GM21619 (cell line): ENCODE measurements at regions not wholly inside any gene's neighbourhood (a gene's known extent, or its start where the extent isn't known, plus 50 kb on each side); places are given as distances from the start of the nearest gene placed in this dataset.

Experiments
- ATAC-seq: cut with Tn5 transposase; IDR thresholded peaks from one replicate; pipeline ENCODE4 v1.9.1; 2021; ENCODE audit not compliant: unreplicated experiment

DNA sequence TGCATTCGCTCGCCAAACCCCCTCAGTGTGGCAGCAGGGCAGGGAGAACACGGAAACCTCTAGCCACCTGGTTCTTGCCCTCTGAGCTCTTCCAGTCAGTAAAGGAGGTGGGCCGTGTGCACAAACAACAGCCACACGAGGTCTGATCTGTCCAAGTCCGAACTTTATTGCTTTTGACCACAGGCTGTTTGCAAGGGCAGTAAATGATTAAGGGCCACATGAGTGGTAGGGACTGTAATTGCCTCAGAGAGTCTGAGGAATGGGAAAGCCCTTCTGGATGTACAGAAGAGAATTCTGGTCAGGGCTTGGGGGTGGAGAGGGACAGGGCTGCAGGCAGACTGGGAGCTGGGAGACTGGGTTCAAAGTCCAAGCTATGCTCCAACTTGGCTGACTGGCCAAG, 75.7 kb upstream of the LHX1 start:
- ATAC-seq = no peak

DNA sequence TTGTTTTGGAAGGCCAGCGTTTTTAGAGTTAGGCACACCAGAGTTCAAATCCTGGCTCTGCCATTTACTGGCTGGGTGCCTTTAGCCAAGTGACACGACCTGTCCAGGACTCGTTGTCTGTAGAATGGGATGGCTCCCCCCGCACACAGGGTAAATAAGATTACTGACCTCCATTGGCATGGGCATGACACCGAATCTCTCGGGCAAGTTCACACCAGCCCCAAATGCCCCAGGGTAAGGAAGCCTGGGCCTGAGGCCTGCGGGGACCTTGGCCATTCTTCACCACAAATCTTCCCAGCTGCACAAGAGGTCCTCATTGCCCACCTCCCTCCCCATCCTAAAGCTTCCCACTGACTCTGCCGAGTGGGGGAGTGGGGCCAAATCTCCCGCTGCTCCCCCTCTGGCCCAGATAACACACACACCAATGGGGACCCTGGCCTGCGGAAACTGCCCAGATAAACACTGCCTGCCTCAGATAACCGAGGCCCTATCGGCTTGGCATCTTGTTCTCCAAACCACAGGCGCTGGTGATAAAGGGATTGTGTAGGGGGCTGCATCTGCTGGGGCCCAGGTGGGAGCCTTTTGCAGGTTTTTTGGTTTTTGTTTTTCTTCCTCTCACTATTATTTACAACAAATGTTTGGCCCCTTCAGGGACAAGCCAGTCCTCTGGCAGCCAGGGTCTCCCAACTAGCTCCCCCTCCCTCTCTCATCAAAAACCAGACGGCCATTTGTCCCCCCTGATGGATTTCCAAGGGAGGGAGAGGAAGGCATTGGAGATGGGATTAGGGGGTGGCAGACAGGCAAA, 75.0 kb upstream of the LHX1 start:
- no peak for ATAC-seq

DNA sequence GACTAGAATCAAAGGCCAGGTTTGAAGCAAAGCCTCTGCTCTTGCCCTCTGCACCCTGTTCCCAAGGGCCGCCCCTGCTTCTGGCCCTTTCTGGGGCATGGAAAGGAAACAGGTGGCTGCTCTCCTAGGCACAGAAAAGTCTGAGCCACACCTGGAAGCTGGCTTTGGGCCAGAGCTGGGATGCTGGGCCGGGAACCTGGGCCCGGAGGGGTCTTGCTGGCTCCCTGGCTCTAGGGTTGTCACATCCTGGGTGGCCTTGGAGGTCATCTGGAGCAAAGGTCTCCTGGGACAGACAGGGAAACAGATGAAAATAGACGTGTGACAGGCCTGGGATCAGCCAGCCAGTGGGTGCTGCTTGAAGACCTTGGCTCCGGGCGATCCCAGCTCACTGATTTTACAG, 74.1 kb upstream of the LHX1 start:
- no peak for ATAC-seq

DNA sequence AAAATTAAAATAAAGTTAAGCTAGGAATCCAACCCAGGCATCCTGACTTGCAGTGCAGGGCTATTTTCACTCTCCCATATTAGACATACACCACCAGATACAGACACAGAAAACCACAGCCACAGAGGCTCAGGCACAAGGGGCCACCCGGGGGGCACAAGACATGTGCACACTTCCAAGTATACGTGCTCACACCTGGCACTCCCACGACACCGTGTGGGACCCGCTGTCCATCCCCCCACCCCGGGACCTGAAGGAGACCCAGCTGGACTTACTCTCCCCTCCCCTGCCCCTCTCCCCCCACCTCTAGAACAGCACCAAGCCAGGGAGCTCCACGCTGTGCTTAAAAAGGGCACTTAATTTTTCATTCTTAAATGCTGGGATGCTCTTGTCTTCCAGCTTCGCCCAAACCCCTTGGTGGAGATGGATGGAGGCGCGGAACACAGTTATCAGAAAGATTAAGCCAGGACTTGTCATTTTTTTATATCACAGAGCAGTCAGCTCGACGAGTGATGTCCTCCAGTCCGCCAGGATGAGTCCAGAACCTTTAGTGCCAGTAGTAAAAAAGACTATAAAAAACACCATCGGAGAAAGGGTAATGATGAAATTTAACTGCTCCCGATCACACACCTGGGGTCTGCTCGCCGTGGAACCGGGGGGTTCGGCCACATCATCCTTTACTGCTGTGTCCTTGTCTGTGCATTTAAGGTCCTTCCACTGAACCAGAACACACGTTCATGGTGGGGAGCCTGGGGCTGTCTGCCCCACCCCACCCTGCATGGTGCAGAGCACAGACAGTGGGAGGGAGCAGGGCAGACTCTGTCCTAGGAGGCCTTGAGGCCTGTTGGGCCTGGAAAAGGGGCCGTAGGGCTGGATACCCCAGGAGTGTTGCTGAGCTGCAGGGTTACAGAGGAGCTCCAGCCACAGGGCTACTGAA, 73.3 kb upstream of the LHX1 start:
- no peak for ATAC-seq

DNA sequence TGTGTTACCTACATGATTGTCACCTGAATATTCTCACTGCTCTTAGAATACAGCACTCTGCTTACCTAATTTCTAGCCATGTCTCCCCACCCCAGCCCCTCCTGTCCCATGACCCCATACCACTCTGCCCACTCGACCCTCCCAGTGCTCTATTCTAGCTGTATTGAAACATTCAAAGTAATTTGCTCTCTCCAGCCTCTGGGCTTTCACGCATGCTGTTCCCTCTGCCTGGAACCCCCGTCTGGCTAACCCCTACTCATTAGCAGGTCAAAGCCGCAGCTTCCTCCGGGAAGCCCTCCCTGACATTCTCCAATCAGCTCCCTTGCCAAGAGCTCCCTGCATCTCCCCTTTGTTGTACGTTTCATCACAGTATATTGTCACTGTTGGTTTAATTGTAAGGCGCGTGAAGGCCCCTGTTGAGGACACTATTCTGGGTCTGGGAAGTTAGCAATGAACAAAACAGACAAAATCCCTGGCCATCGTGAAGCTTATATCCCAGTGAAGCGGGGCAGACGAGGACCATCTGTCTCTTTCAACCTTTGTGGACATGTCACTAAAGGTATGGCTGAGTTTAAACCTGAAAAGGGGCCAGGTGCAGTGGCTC, 72.3 kb upstream of the LHX1 start:
- no peak for ATAC-seq

DNA sequence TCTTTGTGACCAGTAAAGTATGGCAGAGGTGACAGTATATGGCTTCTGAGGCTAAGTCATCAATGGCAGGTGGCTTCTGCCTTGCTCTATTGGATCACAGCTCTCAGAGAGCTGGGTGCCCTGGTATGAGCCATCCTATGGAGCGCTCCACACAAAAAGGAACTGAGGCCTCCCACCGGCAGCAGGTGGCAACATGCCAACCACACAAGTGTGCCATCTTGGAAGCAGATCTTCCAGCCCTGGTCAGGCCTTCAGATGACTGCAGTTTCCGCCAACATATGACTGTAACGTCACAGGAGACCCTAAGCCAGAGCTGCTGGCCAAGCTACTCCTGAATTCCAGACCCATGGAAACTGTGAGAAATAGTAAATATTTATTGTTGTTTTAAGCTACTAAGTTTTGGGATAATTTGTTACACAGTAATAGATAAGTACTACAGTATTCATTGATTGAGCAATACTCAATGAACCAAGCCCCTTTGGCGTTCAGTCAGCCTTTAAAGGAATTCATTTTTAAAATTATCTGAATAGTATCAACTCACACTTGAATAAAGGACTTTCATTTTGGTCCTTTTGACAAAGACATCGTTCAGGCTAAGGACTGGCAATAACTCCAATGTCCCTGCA, 69.4 kb upstream of the LHX1 start:
- ATAC-seq = no peak

DNA sequence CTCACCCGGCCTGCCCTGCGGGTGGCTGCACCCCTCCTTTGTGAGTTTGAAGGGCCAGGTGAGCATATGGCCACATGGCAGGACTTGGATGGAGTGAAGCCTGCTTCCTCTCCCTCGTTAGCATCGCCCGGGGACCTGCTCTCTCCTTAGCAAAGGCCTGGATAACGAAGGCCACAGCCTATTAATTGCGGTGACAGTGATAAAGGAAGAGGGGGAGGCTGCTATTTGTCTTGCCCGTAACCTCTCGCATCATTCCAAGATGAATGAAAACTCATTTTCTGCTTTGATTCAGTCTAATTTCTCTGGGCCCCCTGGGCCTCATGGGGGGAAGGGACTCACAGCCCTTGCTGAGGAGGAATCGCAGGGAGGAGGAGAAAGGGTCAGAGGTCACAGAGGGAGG, 68.5 kb upstream of the LHX1 start:
- ATAC-seq = no peak

DNA sequence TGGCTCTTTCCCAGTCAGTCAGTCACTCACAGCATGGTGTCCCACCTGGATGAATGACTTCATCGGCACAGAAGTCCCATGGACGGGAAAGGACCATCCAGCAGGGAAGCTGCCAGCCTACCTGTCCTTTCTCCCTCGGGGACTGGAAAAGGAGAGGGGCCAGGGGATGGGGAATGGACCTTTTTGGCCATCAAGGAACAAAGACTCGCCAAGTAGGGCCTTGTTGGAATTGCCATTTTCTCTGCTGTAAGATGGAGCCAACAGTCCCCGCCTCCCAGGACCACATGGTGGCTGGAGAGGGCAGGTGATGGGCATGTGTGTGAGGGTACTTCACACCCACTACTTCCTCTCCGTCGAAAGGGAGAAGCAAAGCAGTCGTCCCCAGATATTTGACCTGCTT, 67.8 kb upstream of the LHX1 start:
- no peak for ATAC-seq

DNA sequence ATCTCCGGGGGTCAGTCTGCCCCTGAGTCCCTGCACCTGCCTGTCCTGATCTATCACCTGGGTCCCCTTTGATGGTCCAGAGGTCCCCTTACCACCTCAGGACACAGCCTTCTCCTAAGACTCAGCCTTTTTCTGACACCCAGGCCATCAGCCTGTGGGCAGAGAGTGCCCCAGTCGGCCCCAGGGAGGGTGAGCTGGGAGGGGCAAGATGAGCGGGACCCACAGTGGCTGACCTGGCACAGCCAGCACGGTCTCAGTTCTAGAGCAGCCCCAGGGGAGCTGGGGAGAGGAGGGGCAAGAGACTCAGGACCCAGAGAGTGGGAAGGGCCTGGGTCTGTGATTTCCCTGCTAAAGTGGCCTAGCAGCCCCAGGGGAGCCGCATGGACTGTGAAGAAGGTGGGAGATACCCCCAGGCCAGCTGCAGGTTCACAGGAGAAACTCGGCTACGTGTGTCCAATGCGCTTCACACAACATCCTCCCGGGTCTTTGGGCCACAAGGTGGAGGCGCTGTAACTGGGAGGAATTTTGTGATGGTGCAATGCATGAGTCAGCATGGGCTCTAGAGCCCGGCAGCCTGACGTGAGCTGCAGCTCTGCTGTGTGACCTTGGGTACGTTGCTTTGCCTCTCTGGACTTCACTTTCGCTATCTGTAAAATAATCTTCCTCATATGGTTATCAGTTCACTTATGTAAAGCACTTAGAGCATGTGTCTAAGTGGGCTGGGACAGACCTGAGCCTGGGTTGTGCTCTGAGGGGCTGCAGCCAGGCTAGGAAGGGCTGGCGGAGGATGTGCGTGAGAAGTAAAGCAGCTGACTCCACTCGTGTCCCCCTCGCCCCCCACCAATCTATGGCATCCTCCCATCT, 67.2 kb upstream of the LHX1 start:
- no peak for ATAC-seq

DNA sequence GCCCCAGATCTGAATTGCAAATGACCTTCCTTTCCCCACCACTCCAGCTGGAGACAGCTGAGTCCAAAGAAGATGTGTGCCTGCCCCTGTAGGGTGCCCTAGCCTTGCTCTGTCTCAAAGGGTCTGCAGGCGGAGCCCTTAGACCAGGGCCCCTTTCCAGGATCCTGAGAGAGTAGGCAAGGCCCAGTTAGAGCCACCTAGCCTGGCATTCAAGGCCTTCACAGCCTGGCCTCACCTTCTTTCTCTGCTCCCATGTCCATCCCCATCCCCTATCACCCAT, 66.6 kb upstream of the LHX1 start:
- ATAC-seq = no peak

DNA sequence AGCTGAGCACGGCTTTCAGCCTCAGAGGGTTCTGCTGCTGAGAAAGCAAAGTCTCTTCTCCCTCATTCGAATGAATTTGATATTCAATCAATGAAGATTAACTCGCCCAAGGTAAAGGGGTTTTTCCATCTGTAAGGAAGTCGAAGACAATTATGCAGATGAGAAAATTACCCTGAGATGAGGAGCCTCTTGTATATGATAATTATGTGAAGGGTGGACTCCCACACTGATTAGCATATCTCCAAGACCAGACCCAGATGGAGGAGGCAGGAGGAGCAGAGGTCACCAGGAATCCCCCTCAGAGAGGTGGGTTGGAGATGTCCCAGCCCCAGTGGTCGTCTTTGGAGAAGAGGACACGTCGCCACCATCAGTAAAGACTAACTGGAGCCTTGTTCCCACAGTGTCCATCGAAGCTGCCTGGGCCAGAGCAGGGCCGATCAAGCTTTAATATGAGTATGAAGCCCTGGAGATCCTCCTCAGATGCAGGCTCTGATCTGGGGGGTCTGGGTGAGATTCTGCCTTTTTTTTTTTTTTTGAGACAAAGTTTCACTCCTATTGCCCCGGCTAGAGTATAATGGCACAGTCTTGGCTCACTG, 61.5 kb upstream of the LHX1 start:
- ATAC-seq = no peak

DNA sequence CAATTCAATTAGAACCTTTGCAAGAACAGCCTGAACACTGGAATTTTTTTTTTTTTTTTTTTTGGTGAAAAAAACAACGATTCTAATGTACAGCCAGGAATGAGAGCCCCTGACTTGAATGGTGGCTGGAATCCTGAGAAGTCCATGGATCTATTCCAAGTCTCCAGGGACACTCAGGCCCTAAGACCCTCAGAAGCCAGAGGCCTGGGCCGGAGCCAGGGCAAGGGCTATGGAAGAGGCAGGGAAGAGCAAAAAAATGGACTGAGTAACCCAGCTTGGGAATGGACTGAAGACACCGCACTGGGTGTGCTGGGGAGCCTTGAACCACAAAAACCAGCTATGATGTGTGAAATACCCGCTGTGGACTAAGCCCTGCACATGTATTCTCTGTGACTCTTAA, 60.3 kb upstream of the LHX1 start:
- ATAC-seq = no peak

DNA sequence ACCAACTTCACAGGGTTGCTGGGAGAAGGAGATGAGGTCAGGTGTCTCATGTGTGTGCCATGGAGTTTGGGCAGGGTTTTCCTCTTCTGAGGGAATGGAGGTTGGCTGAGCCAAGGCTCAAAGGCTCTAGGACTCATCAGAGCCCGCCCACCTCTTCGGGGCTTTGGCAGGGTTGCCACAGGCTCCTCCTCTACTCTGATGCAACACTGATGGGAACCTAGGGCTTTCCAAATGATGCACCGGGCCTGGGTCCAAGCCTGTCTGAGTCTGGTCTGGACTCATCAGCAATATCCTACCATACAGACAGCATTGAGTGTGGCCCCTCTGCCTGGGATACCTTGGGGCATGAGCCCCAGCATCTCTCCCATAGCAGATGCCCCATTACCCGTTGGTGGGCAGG, 59.5 kb upstream of the LHX1 start:
- ATAC-seq = no peak

DNA sequence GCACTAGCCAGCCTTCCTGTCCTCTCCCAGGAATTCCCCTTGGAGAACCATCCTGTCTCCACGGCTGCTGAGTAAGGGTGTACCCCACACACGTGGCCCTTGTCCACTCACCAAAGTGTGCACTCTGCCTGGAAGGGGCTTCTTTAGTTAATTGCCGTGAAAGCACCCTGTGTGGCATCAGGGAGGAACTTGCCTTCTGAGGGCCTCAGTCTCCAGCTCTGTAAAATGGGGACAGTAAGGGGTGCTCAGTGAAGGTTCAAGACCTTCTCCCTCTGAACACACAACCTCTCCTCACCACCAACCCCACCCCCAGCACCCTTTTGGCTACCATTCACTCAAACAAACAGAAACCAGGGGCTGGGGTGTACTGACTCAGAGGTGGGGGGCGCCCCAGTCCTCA, 59.1 kb upstream of the LHX1 start:
- no peak for ATAC-seq

DNA sequence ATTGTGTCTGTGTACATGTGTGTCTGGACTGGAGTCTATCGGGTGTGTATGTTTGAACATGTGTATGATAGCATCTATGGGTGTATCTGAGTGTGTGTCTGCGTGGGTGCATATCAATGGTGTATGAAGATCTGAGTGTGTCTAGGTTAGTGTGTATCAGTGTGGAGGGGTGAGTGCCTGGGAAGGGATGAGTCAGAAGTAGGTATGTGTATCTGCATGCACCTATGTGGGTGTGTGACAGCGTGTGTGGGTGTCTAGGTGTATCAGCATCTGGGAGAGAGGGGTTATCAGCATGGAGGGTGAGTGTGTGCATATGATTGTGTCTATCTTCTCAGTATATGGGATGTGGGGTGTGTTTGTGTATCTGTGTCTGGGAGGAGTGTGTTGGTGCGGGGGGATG, 58.2 kb upstream of the LHX1 start:
- no peak for ATAC-seq

DNA sequence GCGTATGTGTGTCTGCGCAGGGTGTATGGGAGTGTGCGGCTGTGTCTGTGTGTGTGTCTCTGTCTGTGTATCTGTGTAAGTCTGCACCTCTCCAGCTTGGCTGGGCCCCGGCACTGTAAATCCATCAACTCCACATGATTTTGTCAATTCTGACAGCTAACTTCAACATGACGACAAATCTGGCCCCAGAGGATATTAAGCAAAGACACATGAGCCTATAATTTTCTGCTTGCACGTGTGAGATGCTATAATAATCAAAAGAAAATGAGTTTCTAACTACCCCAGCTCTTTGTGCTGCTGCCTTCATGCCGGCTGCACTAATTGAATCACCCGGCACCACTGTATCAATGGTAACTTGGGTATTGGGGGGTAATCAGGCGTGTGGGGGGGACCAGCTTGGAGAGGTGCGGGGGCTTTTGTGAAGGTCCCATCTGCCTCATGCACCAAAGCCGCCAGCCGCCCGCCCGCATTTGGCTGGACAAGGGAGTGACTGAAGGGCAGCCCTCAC, 57.6 kb upstream of the LHX1 start:
- ATAC-seq = no peak

DNA sequence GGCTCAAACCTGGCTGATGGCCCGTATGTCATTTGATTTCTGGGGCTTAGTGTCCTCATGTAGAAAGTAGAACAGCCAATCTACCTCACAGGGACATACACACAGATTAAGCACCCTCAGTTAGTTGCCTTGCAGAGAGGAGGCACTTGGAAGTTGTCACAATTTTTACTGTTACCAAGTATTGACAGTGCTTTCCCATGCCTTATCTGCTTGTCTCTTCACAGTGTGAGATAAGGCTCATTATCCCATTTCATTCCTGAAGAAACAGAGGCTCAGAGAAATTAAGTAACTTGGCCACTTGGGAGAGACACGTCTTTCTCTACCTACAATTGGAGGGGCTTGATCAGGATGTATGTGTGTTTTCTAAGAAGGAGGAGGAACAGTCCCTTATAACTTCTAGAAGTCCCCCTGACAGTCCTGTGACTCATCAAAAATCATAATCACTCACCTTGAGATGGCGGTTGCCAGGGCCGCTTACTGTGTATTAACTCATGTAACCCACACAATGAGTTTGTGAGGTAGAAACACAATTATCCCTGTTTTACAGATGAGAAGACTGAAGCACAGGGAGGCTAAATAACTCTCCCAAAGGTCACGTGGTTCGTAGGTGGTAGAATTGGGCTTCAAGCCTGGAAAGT, 56.9 kb upstream of the LHX1 start:
- ATAC-seq = no peak

DNA sequence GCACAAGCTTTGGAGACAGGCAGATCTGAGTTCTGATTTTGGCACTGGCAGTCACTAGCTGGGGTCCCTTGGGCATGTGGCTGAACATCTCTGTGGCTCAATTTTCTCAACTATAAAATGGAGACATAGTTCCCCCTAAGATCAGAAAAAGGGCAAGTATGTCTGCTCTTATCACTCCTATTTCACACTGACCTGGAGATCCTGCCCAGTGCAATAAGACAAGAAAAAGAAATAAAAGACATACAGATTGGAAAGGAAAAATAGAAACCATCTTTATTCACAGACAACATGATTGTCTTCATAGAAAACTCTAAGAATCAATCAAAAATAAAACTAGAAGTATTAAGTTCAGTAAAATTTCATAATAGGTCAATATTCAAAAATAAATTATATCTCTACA, 56.0 kb upstream of the LHX1 start:
- ATAC-seq = no peak

DNA sequence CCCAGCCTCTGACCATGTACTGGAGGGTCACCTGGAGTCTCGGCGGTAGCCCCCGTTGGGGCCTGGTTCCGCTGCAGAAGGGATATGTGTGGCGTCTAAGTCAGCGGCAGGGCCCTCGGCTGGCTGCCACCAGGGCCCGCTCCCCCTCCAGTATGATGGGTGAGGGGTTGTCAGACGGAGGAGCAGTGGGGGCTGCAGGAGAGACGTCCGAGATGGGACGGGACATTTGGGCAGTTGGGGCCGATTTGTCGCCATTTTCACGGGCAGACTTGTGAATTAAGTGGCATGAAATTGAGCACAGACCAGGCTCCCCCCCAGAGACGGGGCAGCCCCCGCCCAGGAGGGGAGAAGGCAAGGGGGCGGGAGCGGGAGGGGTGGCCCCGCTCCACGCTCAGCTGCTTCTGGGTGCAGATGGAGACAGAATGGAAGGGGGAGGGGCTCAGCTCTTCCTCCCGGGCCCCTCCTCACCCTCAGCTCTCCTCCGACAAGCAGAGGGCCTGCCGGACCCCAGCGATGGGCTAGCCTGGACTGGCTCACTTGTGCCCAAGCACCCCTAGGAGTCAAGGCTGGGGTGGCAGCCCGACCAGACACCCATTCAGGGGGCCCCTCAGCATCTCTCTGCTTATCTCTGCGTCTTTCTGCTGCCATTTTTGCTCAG, 52.7 kb upstream of the LHX1 start:
- ATAC-seq = no peak
